Testis (tissue), 2 donors: ENCODE measurements at regions not wholly inside any gene's neighbourhood (a gene's known extent, or its start where the extent isn't known, plus 50 kb on each side); places are given as distances from the start of the nearest gene placed in this dataset.

Experiments
- DNase-seq: peaks from one replicate; pipeline ENCODE4 v3.0.0-alpha.2; 2019
- H3K27ac ChIP-seq, 2 donors: fragments of 200-600 bp; sonication (generic); one replicate each; pipeline ENCODE4 v1.5.1; 2019
- H3K27me3 ChIP-seq: fragments of 200-600 bp; sonication (generic); one replicate; pipeline ENCODE4 v1.5.1; 2019
- H3K36me3 ChIP-seq: fragments of 200-600 bp; sonication (generic); one replicate; pipeline ENCODE4 v1.5.1; 2017; ENCODE audit warnings: low read depth; ENCODE audit errors: missing control alignments
- H3K4me1 ChIP-seq: fragments of 200-600 bp; sonication (generic); one replicate; pipeline ENCODE4 v1.5.1; 2019
- H3K4me3 ChIP-seq, 2 donors: fragments of 200-600 bp; sonication (generic); one replicate each; pipeline ENCODE4 v1.5.1; 2017 to 2019
- H3K9me3 ChIP-seq: fragments of 200-600 bp; sonication (generic); one replicate; pipeline ENCODE4 v1.5.1; 2017
- POLR2A ChIP-seq: fragments of 450-650 bp; IDR thresholded peaks from one replicate; pipeline ENCODE4 v1.6.1; 2017; ENCODE audit warnings: antibody characterized with exemption, mild to moderate bottlenecking, moderate library complexity
- WGBS, 2 donors: methylation state at CpG; one replicate each; pipeline ENCODE4 v1.1.5; 2018; 5-methylcytosine and 5-hydroxymethylcytosine counted together
- intact Hi-C: fragments of 100-400 bp; cut with DNase I; formaldehyde crosslinking; loops from one replicate; pipeline ENCODE4 v1.15.1; 2023; ENCODE audit warnings: low total_unique reads
- TF ChIP-seq, protein P1 (sequence below), 3 experiments: fragments of 450-650 bp in 2 of 3; fragments of 200-600 bp in 1 of 3; sonication (generic) in 1 of 3; IDR thresholded peaks; one replicate each; pipeline ENCODE4 v1.5.1; 2016 to 2019; ENCODE audit warnings: antibody characterized with exemption in 3 of 3, mild to moderate bottlenecking in 2 of 3, moderate library complexity in 1 of 3

GRCh38 chr10:64515970-64516699 is 994.9 kb downstream of the REEP3 start:
- no peak overlapping the region for H3K27ac ChIP-seq
- no peaks in the 10 kb centered on the region for H3K36me3 ChIP-seq
- WGBS, 2 donors: 68 to 70% methylated on average over 2 of the region's 2 CpGs
- H3K9me3 ChIP-seq: no peaks in the 10 kb centered on the region
- no peak for DNase-seq
- H3K27me3 ChIP-seq: no peaks in the 10 kb centered on the region
- intact Hi-C loops: no loop called here
- no peak overlapping the region for H3K4me3 ChIP-seq
- TF ChIP-seq, protein P1, sequence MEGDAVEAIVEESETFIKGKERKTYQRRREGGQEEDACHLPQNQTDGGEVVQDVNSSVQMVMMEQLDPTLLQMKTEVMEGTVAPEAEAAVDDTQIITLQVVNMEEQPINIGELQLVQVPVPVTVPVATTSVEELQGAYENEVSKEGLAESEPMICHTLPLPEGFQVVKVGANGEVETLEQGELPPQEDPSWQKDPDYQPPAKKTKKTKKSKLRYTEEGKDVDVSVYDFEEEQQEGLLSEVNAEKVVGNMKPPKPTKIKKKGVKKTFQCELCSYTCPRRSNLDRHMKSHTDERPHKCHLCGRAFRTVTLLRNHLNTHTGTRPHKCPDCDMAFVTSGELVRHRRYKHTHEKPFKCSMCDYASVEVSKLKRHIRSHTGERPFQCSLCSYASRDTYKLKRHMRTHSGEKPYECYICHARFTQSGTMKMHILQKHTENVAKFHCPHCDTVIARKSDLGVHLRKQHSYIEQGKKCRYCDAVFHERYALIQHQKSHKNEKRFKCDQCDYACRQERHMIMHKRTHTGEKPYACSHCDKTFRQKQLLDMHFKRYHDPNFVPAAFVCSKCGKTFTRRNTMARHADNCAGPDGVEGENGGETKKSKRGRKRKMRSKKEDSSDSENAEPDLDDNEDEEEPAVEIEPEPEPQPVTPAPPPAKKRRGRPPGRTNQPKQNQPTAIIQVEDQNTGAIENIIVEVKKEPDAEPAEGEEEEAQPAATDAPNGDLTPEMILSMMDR (IDR thresholded peaks at IDR 0.05): no peak
- no peak for TF ChIP-seq POLR2A
- H3K4me1 ChIP-seq: no peaks in the 10 kb centered on the region

DNA sequence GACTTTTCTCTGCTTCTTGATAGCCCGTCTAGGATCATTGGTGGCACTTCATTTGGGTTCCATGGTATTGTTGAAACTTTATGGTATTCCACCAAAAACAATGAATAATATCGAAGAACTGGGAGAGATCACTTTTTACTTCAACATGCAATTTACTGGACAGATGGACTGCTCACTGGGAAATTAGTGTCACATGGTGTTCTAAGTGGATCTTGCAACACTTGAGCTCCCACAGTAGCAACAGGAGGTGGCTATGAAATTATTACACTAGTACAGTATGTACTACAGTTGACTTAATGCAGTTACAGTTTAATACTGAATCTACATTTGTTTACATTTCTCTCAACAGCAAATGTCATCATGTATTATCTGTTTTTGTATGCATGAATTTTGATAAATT is 997.3 kb downstream of the REEP3 start:
- Histone ChIP-seq H3K9me3 (no peaks in the 10 kb centered on the region), H3K4me1 (no peaks in the 10 kb centered on the region), H3K27me3 (no peaks in the 10 kb centered on the region), H3K4me3 (no peak overlapping the region), H3K36me3 (no peaks in the 10 kb centered on the region), H3K27ac (no peak overlapping the region)
- DNase-seq: no peak
- WGBS, 2 donors: 65 to 96% methylated on average over 2 of the region's 2 CpGs
- TF ChIP-seq, protein P1 (IDR thresholded peaks at IDR 0.05): no peak
- no peak for TF ChIP-seq POLR2A
- intact Hi-C loops: no loop called here

GRCh38 chr10:64519427-64519826 is 998.2 kb downstream of the REEP3 start:
- H3K9me3 ChIP-seq: no peaks in the 10 kb centered on the region
- DNase-seq: no peak
- TF ChIP-seq POLR2A: no peak
- TF ChIP-seq, protein P1 (IDR thresholded peaks at IDR 0.05): no peak
- intact Hi-C loops: no loop called here
- no peak overlapping the region for H3K27ac ChIP-seq
- WGBS, 2 donors: 74 to 81% methylated on average over 2 of the region's 2 CpGs
- no peaks in the 10 kb centered on the region for H3K27me3 ChIP-seq
- H3K4me1 ChIP-seq: no peaks in the 10 kb centered on the region
- H3K4me3 ChIP-seq: no peak overlapping the region
- no peaks in the 10 kb centered on the region for H3K36me3 ChIP-seq

DNA sequence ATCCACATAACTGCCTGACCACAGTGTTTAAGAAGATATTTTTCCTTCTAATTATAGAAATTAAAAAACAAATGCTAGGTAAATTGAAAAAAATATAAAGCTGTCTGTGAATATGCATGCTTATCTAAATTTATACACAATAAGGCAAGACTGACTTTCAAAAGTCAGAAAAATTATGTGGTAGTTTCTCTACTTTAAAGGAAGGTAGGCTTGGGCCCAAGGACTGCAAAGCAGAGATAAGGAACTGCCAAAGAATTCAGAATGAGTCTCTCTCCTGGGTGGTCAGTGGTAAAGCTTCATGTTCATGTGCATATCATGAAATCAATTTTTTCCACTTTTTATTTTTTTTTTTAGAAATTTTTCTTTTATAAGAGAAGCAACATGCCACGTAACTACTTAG is 998.6 kb downstream of the REEP3 start:
- intact Hi-C loops: no loop called here
- Histone ChIP-seq H3K4me1 (no peaks in the 10 kb centered on the region), H3K9me3 (no peaks in the 10 kb centered on the region), H3K4me3 (no peak overlapping the region), H3K27ac (no peak overlapping the region), H3K27me3 (no peaks in the 10 kb centered on the region), H3K36me3 (no peaks in the 10 kb centered on the region)
- no peak for DNase-seq
- TF ChIP-seq POLR2A: no peak
- TF ChIP-seq, protein P1 (IDR thresholded peaks at IDR 0.05): no peak
- 69 to 81% methylated on average over 1 of the region's 1 CpG for WGBS, 2 donors

DNA sequence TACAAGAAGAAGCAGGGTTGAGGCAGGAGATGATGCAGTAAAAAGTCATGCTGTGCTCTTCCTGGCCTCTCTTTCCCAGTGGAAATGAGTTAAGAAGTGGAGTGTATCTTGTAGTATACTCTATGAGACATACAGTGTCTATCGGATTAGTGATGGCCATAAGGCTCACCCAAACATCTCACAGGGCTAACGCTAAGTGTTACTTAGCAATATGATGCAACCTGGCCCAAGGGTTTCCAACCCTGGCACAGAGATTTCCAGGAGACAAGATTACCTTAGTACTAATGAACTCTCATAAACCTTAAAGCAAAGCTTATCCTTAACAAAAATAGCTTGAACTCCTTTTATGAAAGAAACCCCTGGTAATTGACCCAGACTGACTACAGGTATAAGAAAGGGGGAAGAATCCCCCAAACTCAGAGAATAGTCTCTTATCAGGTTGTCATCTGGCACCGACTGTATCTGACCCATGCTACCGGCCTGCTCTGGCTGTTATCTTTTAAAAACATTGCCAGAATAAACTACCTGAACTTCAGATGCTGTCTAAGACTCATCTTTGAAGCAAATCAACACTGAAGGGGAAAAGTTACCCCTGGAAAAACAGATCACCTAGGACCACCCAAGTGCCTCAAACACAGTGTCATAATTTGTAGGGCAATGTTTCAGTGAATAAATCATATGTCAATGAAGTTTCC is 1002.0 kb downstream of the REEP3 start:
- WGBS, 2 donors: 63 to 69% methylated on average over 4 of the region's 4 CpGs
- Histone ChIP-seq H3K9me3 (no peaks in the 10 kb centered on the region), H3K4me3 (no peak overlapping the region), H3K36me3 (no peaks in the 10 kb centered on the region), H3K27me3 (no peaks in the 10 kb centered on the region), H3K4me1 (no peaks in the 10 kb centered on the region), H3K27ac (no peak overlapping the region)
- TF ChIP-seq POLR2A: no peak
- TF ChIP-seq, protein P1 (IDR thresholded peaks at IDR 0.05): no peak
- intact Hi-C loops: no loop called here
- DNase-seq: no peak
